ENCODE measurements at regions not wholly inside any gene's neighbourhood (a gene's known extent, or its start where the extent isn't known, plus 50 kb on each side); places are given as distances from the start of the nearest gene placed in this dataset.
"Not testable (repeated sequence)": the region's sequence is repeated elsewhere in the genome, so short reads cannot be mapped to it uniquely, and the experiment has no call there.

GRCh38 chr15:36448418-36448817, 131.0 kb upstream of the CDIN1 start:
- no peak overlapping the region for H3K4me3 ChIP-seq
- no peak for DNase-seq (ENCODE audit: low spot score)
- H3K27me3 ChIP-seq = no peaks in the 10 kb centered on the region
- TF ChIP-seq CTCF (IDR thresholded peaks at IDR 0.05) = no peak
- no peak overlapping the region for H3K27ac ChIP-seq
- H3K9me3 ChIP-seq = no peaks in the 10 kb centered on the region
- no peaks in the 10 kb centered on the region for H3K36me3 ChIP-seq
- H3K4me1 ChIP-seq = no peaks in the 10 kb centered on the region

GRCh38 chr15:36449084-36449661, 130.3 kb upstream of the CDIN1 start:
- H3K4me1 ChIP-seq = no peaks in the 10 kb centered on the region
- no peak overlapping the region for H3K27ac ChIP-seq
- no peaks in the 10 kb centered on the region for H3K27me3 ChIP-seq
- H3K9me3 ChIP-seq = peaks cover 0 to under 1% of the 10 kb centered on the region in 2 donors
- H3K36me3 ChIP-seq = no peaks in the 10 kb centered on the region
- H3K4me3 ChIP-seq = no peak overlapping the region
- TF ChIP-seq CTCF (IDR thresholded peaks at IDR 0.05) = no peak
- no peak for DNase-seq (ENCODE audit: low spot score)

- no peak overlapping the region for H3K4me3 ChIP-seq
- H3K27ac ChIP-seq = no peak overlapping the region
- TF ChIP-seq CTCF (IDR thresholded peaks at IDR 0.05) = no peak
- no peaks in the 10 kb centered on the region for H3K36me3 ChIP-seq
- no peak for DNase-seq (ENCODE audit: low spot score)
- no peaks in the 10 kb centered on the region for H3K4me1 ChIP-seq
- H3K27me3 ChIP-seq = no peaks in the 10 kb centered on the region
- peaks cover 0 to 5% of the 10 kb centered on the region in 2 donors for H3K9me3 ChIP-seq
Observed at GRCh38 chr15:36449662-36450145, 129.7 kb upstream of the CDIN1 start.

GRCh38 chr15:36454244-36454643, 125.2 kb upstream of the CDIN1 start:
- not testable (repeated sequence) for DNase-seq (ENCODE audit: low spot score); H3K9me3 ChIP-seq; H3K27me3 ChIP-seq; H3K27ac ChIP-seq; H3K4me1 ChIP-seq; H3K36me3 ChIP-seq; H3K4me3 ChIP-seq

- TF ChIP-seq CTCF (IDR thresholded peaks at IDR 0.05) = no peak
- Histone ChIP-seq H3K27me3 (no peaks in the 10 kb centered on the region), H3K4me1 (no peaks in the 10 kb centered on the region), H3K4me3 (no peak overlapping the region), H3K36me3 (no peaks in the 10 kb centered on the region), H3K27ac (no peak overlapping the region), H3K9me3 (peaks cover 5 to 10% of the 10 kb centered on the region in 2 donors)
- DNase-seq (ENCODE audit: low spot score) = no peak
Observed at GRCh38 chr15:36458411-36458810, 121.0 kb upstream of the CDIN1 start.

GRCh38 chr15:36465304-36465703, 114.1 kb upstream of the CDIN1 start:
- no peaks in the 10 kb centered on the region for H3K27me3 ChIP-seq
- peaks cover 5 to 6% of the 10 kb centered on the region in 2 donors for H3K9me3 ChIP-seq
- H3K4me1 ChIP-seq = no peaks in the 10 kb centered on the region
- no peaks in the 10 kb centered on the region for H3K36me3 ChIP-seq
- H3K4me3 ChIP-seq = no peak overlapping the region
- H3K27ac ChIP-seq = no peak overlapping the region
- DNase-seq (ENCODE audit: low spot score) = no peak
- no peak for TF ChIP-seq CTCF (IDR thresholded peaks at IDR 0.05)

Measured in right atrium auricular region (tissue), 2 donors.